Stimulated activated CD4-positive, alpha-beta T cell treated with anti-CD3 and anti-CD28 coated beads, Interleukin-4, amount 100 ng/mL, for 24 hours (primary cell): ENCODE measurements at regions not wholly inside any gene's neighbourhood (a gene's known extent, or its start where the extent isn't known, plus 50 kb on each side); places are given as distances from the start of the nearest gene placed in this dataset.

ENCODE experiments used
- DNase-seq: peaks from one replicate; pipeline ENCODE4 v3.0.0-alpha.2; 2020

DNA sequence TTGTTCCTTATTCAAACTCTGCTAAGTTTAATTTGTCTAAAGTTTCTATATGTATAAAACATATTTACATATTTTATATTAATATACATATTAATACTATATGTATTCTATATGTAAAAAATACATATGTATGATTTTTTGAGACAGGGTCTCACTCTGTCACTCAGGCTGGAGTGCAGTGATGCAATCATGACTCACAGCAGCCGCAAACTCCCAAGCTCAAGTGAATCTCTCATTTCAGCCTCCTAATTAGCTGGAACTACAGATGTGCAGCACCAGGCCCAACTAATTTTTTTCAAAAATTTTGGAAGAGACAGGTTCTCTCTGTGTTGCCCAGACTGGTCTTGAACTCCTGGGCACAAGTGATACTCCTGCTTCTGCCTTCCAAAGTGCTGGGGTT, 684.9 kb downstream of the TRAM1L1 start:
- no peak for DNase-seq

DNA sequence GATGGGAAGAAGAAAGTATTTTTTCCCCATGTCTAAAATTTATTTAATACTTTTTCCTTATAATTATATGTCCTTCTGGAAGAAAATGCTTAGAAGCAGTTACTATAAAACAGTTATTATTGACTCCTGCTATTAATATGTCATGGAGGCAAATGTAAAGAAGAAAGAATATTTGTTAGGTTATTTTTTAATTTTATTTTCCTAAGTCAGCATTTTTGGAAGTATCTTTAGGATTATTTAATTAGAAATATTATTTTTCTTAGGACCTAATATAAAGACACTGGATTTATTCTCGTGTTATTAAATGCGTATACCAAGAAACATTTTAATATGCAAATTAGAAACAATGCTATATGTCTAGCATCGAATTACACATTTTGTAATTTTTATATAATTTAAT, 687.7 kb downstream of the TRAM1L1 start:
- DNase-seq: no peak

DNA sequence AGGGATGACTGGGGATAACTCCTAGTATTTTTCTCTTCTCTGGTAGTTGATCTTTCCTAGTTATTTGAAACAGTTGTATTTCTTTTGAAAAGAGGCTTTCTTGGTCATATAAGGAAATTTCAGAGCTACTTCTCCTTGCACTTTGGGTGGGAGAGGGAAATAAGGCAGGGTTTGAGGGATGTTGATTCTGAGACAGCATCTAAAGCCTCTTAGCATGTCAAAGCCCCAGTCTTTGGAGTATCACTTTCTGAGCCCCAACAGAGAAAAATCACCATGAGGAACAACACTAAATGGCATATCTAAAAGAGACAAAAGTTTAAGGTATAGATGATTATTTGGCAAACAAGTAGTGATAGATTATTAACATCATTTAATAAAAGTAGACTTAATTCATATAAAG, 688.1 kb downstream of the TRAM1L1 start:
- no peak for DNase-seq

DNA sequence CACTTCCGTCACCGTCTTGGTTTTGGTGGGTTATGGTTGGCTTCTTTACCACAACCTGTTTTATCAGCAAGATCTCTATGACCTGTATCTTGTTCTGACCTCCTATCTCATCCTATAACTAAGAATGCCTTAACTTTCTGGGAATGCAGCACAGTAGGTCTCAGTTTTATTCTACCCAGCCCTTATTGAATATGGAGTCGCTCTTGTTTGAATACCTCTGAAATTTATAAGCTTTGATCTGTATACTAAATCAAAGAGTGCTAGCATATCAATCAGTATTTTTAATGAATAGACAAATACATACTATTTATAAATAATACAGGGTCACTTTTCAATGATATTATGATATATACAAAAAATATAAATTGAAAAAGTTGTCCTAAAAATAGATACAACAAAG, 690.0 kb downstream of the TRAM1L1 start:
- no peak for DNase-seq

DNA sequence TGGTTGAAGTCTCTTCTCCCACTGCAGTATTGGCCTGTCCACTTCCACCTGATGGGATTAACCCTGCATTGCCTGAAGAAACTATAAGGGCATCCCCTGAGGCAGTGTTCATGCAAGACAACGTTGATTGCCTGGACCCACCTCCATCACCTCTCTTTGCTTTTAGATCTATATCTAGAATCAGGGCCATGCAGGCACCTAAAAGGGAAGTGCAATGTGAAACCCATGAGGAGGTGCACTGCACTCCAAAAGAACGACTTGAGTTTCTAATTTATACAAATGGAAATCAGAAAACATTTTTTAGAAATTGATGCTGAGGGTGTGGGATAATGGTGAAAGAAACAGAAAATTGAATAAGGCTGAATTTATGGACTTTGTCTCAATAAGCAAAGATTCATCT, 694.4 kb downstream of the TRAM1L1 start:
- no peak for DNase-seq

DNA sequence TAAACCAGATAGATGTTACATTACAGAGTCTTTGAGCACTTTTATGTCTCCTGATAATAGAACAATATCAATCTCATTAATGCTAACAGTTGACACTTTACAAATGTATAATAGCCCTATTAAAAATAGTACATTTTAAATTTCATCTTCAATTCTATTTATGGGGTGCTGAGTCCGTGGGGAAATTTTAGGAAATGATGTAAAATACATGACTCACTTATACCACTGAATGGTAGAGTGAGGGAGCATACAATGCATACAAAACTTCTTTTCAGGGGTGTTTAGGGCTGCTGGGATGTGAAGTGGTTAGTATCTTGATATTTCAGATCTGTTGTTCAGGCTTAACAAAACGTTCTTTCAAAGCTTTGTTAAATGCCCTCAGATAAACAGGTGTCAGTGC, 696.2 kb downstream of the TRAM1L1 start:
- no peak for DNase-seq

DNA sequence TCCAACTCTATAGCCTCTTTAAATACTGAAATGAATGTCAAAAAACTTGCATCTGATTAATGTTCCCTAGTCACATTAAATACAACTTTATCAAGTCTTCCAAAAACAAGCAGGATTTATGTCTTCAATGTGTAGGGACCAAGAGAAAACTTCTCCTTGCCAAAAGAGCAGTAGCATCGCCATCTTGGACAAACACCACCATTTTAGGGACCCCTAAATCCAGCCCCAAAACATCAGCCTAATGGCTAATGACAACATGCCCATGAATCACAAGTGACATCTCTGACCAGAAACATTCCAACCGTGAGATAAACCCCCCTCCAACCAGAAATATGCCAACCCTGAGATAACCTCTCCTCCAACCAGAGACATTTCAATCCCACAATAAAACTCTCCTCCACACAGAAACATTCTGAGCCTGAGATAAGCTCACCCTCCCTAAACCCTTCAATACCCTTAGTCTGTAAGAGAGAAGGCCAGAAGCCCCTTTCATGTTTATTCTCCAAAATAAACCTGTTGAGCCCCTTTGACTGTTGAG, 697.4 kb downstream of the TRAM1L1 start:
- DNase-seq: no peak

DNA sequence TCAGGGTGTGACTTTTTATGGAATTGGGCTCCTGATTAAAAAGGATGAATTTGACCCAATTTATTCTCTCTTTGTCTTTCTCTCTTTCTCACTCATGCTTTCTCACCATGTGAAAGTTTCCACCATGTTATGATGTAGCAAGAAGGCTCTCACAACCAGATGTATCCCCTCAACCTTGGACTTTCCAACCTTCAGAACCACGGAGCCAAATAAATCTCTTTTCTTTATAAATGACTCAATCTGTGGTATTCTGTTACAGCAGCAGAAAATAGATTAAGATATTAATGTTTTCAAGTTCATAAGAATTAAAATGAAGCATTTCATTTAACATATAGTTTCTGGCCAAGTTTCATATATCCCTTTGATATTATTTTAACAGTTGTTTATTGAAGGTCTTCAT, 698.5 kb downstream of the TRAM1L1 start:
- no peak for DNase-seq

DNA sequence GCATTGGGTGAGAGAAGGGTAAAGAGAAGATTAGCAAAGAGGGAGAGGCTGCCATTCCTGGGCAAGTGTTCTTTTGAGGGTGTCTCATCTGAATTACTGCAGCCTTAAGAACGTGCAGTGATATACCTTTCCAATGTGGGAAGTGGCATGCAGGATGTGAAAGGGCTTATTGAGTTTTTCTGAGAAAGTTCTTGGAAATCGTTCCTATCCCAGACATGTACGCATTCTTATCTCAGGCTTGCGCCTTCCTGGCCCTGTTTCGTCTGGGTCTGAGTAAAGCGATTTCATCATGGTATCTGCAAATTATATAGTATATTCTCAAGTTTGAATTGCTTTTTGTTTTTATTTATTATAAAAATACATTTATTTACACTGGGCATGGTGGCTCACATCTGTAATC, 699.8 kb downstream of the TRAM1L1 start:
- DNase-seq: no peak

DNA sequence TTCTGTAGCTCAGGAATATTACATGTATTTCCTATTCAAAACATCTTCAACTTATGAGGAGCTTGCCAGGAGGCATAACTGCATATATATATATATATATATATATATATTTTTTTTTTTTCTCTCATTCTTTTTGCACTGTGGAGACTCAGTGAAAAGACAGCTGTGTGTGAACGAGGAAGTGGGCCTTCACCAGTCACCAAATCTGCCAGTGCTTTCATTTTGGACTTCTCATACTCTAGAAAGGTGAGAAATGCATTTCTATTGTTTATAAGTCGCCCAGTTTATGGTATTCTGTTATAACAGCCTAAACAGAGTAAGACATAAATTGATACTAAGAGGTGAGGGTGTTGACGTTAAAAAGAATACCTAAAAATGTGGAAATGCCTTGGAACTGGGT, 710.6 kb downstream of the TRAM1L1 start:
- DNase-seq: no peak

DNA sequence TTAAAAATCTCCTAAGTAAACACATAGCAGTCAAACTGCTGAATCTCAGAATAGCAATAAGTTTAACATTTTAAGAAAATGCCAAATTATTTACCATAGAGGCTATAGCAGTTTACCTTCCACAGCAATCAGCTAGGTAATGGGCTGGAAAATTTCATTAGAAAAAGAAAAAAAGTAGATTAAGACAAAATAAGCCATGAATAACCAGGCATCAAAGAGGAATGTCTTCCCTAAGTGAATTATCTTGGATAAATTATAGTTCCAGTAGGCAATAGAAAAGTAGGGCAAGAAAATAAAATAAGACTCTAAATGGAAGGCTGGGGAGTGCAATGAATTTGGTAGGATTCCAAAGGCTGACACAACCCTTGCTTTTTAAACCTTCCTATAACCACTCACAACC, 722.8 kb downstream of the TRAM1L1 start:
- no peak for DNase-seq

DNA sequence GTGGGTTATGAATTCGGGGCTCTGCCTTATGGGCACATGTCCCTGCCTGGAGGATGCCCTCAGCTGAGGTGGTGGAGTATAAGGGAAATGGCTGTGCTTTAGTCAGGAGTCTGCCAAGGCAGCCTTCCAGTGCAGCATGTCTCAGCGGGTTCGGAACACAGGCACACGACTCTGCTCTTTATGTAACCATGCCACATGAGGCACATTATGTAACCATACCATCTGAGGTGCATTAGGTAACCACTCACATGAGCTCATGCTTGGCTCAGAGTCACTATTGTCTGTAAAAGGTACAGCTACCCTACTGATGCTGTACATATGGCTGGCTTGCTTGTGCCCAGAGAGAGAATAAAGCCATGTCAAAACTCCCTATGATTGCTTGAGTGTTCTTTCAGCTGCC, 723.6 kb downstream of the TRAM1L1 start:
- DNase-seq: no peak

DNA sequence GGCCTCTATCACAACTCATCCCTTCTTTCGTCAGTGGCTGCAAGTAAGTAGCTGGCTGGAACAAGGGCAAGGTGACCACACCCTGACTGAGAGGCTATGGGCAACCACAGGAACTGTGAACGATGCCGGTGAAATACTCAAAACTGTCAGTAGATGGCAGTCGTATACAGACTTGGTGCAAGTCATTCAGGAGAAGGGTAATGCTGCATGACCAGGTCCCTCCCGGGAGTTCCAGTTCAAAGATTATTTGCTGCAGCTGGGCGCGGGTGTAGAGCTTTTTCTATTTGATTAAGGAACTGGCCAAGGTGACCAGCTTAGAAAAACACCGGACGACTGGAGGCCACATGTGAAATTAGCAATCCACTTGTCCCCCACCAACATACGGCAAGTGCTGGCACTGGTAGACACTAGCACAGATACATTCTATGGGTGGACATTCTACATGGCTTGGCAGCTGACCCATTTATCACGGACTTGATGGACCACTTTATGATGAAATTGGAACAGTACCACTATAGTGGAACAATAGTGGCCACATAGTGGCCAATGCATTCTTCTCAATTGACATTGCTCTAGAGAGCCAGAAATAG, 726.6 kb downstream of the TRAM1L1 start:
- DNase-seq: peak; percentile 20

DNA sequence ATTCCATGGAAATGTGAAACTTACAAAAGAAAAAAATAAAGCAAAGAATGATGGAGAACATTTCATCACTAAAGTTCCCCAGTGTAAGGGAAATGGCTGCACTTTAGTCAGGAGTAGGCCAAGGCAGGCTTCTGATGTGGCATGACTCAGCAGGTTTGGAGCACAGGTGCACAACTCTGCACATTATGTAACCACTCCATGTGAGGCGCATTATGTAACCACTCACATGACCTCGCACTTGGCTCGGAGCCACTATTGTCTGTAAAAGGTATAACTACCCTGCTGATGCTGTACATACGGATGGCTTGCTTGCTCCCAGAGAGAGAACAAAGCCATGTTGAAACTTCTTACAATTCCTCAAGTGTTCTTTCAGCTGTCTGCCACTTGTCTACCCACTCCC, 727.6 kb downstream of the TRAM1L1 start:
- no peak for DNase-seq

DNA sequence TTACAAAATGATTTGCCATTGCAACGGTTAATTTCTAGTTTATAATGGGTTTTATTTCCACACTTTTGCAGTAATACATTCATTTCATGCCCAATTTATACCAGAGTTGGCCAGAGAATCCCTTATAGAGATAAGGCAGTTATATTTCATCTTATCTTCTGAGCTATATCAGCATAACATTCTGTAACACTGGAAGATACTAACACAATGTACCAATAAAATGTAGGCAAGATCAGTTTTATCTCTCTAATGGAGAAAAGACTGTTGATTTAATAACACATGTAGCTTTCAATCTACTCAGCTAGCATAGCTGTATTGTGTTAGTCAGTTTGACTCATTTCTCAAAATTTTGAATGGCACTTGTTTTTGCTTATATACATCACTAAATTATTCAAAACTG, 738.6 kb downstream of the TRAM1L1 start:
- no peak for DNase-seq

DNA sequence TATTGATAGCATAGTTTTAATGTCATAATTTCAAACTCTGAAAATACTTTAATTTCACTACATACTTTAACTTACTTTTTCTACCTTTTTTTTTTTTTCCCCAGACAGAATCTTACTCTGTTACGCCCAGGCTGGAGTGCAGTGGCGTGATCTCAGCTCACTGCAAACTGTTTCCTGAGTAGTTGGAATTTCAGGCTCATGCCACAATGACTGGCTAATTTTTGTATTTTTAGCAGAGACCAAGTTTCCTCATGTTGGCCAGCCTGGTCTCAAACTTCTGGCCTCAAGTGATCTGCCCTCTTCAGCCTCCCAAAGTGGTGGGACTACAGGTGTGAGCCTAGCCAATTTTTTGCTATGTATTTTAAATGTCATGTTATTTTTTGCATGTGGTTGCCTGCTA, 741.6 kb downstream of the TRAM1L1 start:
- DNase-seq: no peak

DNA sequence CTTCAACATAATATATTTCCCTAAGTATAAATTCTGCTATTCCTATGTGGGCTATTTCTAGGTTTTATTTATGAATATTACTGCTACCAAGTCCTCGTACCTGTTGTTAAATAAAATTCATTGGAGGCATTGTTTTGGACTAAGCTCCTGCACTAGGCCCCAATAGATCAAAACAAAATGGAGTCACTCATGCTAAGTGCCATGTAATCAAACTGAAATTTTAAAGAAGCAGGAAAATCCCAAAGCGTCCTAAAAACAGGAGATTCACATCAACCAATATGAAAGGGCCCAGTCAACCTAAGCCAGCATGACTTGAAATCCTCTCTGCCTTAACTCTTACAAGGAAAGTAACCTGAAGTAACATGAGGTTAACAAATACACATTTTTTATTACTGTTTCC, 743.2 kb downstream of the TRAM1L1 start:
- no peak for DNase-seq

DNA sequence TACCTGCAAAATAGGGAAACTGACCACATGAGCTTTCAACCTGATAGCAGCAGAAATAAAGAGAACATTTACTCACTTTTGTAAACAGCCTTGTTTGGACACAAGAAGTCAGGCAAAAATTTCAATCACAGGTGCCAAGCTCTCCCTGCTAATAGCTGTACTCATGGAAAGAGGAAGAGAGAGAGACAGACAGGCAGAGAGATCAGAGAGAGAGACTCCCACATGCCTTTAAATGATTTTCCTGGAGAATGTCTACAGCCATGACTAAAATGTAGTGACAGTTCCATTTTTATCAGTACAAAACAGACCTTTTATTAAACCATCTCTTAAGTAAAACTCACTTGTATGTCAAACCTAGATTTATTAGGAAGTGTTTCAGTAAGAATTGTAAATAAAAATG, 752.9 kb downstream of the TRAM1L1 start:
- no peak for DNase-seq

DNA sequence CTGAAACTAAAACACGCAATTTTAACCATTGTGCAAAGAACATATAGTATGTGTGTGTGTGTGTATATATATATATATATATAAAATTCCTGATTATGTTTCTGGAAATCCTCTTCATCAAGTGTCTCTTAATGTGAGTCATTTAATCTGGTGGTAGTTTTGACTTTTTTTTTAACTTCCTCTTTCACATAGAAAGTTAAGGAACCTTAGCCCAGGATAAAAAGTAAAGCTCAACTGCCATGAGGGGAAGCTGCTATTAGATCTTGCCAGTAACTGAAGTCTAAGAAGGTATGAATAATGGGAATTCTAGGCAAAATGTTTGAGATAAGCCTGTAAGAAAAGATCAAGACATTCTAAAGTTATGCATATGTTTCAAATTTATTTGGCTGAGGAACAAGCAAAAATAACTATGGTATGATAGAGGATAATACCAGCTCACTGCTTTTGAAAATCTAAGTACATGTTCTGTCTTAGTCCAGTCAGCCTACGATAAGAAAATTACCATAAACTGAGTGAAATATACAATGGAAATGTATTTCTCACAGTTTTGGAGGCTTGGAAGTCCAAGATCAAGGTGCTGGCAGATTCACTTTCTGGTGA, 757.0 kb downstream of the TRAM1L1 start:
- no peak for DNase-seq

DNA sequence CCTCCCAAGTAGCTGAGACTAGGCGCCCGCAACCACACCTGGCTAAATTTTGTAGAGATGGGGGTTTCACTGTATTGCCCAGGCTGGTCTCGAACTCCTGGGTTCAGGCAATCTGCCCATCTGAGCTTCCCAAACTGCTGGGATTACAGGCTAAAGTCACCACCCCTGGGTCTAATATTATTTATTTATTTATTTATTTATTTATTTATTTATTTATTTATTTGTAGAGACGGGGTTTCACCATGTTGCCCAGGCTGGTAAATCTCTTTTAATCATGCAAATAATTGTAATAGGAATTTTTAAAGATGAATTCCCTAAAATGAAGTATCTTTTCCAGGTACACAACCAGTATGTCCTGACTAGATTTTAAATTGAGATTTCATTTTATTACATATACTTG, 761.8 kb downstream of the TRAM1L1 start:
- DNase-seq: no peak

DNA sequence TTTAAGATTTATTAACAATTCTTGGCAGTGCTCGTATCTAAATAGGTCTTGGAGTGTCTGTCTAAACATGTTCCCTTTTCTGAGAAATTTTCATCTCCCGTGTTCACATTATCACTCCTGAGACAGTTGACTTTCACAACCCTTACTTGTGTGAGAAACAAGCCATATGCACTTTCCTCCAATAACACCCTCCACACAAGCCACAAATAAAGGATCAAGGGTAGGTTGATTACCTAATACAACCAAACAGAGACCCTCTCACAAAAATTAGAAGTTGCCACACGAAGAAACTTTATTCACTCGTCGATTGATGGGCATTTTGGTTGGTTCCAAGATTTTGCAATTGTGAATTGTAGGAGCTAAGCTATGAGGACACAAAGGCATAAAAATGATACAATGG, 763.9 kb downstream of the TRAM1L1 start:
- no peak for DNase-seq

DNA sequence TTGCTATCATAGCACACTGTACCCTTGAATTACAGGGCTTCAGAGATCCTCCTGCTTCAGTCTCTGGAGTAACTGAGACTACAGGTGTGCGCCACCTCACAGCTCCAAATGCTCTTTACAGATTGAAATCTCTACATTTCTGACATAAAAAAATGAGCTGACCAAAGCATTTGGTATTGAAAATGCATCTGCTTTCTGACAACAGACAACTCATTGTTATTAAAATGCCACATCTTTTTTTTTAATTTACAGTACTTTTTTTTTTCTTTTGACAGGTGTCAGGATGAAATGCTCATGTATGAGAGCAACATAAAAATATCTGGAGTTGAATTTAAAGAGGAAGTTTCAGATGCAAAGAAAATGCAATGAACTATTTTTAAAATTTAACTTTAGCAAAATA, 764.5 kb downstream of the TRAM1L1 start:
- no peak for DNase-seq

DNA sequence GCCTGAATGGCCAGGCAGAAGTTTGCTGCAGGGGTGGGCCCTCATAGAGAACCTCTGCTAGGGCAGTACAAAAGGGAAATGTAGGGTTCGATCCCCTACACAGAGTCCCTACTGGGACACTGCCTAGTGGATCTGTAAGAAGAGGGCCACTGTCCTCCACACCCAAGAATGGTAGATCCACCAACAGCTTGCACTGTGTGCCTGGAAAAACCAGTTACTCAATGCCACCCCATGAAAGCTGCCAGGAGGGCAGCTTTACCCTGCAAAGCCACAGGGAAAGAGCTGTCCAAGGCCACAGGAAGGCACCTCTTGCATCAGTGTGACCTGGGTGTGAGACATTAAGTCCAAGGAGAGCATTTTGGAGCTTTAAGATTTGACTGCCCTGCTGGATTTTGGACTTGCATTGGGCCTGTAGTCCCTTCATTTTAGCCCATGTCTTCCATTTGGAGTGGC, 781.6 kb downstream of the TRAM1L1 start:
- no peak for DNase-seq

DNA sequence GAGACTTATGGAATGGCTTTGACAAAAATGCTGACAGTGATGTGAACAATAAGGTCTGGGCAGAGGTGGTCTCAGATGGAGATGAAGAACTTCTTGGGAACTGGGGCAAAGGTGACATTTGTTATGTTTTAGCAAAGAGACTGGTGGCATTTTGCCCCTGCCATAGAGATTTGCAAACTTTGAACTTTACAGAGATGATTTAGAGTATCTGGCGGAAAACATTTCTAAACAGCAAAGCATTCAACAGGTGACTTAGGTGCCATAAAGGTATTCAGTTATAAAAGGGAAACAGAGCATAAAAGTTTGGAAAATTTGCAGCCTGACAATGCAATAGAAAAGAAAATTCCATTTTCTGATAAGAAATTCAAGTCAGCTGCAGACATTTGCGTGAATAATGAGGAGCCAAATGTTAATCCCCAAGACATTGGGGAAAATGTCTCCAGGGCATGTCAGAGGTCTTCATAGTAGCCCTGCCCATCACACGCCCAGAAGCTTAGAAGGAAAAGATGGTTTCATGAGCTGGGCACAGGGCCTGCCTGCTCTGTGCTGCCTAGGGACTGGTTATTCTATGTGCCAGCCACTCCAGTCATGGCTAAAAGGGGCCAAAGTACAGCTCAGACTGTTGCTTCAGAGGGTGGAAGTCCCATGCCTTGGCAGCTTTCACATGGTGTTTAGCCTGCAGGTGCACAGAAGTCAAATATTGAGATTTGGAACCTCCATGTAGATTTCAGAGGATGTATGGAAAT, 782.2 kb downstream of the TRAM1L1 start:
- DNase-seq: no peak
